ENCODE measurements at regions not wholly inside any gene's neighbourhood (a gene's known extent, or its start where the extent isn't known, plus 50 kb on each side); places are given as distances from the start of the nearest gene placed in this dataset.

GRCh38 chr5:9972059-9972458, 277.6 kb downstream of the ATPSCKMT start:
- TF ChIP-seq, protein P1, sequence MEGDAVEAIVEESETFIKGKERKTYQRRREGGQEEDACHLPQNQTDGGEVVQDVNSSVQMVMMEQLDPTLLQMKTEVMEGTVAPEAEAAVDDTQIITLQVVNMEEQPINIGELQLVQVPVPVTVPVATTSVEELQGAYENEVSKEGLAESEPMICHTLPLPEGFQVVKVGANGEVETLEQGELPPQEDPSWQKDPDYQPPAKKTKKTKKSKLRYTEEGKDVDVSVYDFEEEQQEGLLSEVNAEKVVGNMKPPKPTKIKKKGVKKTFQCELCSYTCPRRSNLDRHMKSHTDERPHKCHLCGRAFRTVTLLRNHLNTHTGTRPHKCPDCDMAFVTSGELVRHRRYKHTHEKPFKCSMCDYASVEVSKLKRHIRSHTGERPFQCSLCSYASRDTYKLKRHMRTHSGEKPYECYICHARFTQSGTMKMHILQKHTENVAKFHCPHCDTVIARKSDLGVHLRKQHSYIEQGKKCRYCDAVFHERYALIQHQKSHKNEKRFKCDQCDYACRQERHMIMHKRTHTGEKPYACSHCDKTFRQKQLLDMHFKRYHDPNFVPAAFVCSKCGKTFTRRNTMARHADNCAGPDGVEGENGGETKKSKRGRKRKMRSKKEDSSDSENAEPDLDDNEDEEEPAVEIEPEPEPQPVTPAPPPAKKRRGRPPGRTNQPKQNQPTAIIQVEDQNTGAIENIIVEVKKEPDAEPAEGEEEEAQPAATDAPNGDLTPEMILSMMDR (conservative IDR thresholded peaks at IDR 0.05) = no peak
- no peak for TF ChIP-seq EZH2 (IDR thresholded peaks at IDR 0.05; ENCODE audit: low read depth)
